ENCODE measurements at regions not wholly inside any gene's neighbourhood (a gene's known extent, or its start where the extent isn't known, plus 50 kb on each side); places are given as distances from the start of the nearest gene placed in this dataset.

- Histone ChIP-seq H3K4me1 (no peaks in the 10 kb centered on the region), H4K20me1 (ENCODE audit: low read depth) (no peaks in the 10 kb centered on the region), H3K4me2 (no peak overlapping the region), H3K9ac (no peak overlapping the region), H3K9me3 (ENCODE audit: low read depth) (no peaks in the 10 kb centered on the region), H3K27me3 (no peaks in the 10 kb centered on the region), H3K27ac (no peak overlapping the region), H2AFZ (replicated peaks) (no peak overlapping the region), H3K4me3 (no peak overlapping the region), H3K36me3 (no peaks in the 10 kb centered on the region), H3K79me2 (ENCODE audit: low read depth) (no peaks in the 10 kb centered on the region), H3F3A (ENCODE audit: low read depth) (no peaks in the 10 kb centered on the region)
- Mint-ChIP-seq H3K9me3 (no peaks in the 10 kb centered on the region), H3K27ac (no peak overlapping the region), H3K4me1 (no peaks in the 10 kb centered on the region), H3K27me3 (ENCODE audit: insufficient read depth, low read depth) (peaks cover 6% of the 10 kb centered on the region), H3K36me3 (no peaks in the 10 kb centered on the region), H3K4me3 (no peak overlapping the region)
- DNase-seq (ENCODE audit: low spot score) = no peak
- TF ChIP-seq CTCF (IDR thresholded peaks at IDR 0.05) (no peak), EZH2phosphoT487 (IDR thresholded peaks at IDR 0.05) (no peak), EZH2 (IDR thresholded peaks at IDR 0.05) (no peak)
Observed at GRCh38 chr6:109927052-109927451, 51.1 kb upstream of the GPR6 start.

Measured in neural progenitor cell (in vitro differentiated cells).